ENCODE measurements at regions not wholly inside any gene's neighbourhood (a gene's known extent, or its start where the extent isn't known, plus 50 kb on each side); places are given as distances from the start of the nearest gene placed in this dataset.

- TF ChIP-seq, protein P1, sequence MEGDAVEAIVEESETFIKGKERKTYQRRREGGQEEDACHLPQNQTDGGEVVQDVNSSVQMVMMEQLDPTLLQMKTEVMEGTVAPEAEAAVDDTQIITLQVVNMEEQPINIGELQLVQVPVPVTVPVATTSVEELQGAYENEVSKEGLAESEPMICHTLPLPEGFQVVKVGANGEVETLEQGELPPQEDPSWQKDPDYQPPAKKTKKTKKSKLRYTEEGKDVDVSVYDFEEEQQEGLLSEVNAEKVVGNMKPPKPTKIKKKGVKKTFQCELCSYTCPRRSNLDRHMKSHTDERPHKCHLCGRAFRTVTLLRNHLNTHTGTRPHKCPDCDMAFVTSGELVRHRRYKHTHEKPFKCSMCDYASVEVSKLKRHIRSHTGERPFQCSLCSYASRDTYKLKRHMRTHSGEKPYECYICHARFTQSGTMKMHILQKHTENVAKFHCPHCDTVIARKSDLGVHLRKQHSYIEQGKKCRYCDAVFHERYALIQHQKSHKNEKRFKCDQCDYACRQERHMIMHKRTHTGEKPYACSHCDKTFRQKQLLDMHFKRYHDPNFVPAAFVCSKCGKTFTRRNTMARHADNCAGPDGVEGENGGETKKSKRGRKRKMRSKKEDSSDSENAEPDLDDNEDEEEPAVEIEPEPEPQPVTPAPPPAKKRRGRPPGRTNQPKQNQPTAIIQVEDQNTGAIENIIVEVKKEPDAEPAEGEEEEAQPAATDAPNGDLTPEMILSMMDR (IDR thresholded peaks at IDR 0.05) = no peak
Observed at GRCh38 chr9:29958469-29958868, 2385.2 kb upstream of the C9orf72 start.

DNA sequence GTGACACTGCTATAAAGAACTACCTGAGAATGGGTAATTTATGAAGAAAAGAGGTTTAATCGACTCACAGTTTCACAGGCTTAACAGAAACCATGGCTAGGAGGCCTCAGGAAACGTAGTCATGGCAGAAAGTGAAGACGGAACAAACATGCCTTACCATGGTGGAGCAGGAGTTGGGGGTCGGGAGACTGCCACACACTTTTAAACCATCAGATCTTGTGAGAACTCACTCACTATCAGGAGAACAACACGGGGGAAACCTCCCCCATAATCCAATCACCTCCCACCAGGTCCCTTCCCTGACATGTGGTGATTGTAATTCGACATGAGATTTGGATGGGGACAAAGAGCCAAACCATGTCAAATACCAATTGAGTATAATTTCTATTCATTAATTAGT is 2392.6 kb upstream of the C9orf72 start:
- TF ChIP-seq, protein P1 (IDR thresholded peaks at IDR 0.05) = no peak

GRCh38 chr9:29966247-29966646 is 2393.0 kb upstream of the C9orf72 start:
- TF ChIP-seq, protein P1 (IDR thresholded peaks at IDR 0.05) = no peak

GRCh38 chr9:29968831-29969230 is 2395.6 kb upstream of the C9orf72 start:
- TF ChIP-seq, protein P1 (IDR thresholded peaks at IDR 0.05) = no peak

DNA sequence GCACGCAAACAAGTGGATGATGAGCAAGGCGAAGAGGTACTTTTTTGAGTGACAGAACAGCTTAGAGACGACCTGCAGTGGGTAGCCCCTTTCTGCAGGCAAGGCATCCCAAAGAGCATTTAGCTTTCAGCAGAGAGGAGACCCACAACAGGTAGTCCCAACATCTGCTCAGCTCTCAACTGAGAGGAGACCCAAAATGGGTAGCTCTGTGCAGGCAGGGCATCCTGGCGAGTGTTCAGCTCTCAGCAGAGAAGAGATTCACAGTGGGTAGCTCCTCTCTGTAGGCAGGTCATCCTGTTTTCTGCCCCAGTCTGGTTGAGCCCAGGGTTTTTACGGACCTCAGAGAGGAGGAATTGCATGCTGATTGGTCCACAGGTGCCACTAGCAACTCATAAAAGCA is 2396.1 kb upstream of the C9orf72 start:
- TF ChIP-seq, protein P1 (IDR thresholded peaks at IDR 0.05) = no peak

DNA sequence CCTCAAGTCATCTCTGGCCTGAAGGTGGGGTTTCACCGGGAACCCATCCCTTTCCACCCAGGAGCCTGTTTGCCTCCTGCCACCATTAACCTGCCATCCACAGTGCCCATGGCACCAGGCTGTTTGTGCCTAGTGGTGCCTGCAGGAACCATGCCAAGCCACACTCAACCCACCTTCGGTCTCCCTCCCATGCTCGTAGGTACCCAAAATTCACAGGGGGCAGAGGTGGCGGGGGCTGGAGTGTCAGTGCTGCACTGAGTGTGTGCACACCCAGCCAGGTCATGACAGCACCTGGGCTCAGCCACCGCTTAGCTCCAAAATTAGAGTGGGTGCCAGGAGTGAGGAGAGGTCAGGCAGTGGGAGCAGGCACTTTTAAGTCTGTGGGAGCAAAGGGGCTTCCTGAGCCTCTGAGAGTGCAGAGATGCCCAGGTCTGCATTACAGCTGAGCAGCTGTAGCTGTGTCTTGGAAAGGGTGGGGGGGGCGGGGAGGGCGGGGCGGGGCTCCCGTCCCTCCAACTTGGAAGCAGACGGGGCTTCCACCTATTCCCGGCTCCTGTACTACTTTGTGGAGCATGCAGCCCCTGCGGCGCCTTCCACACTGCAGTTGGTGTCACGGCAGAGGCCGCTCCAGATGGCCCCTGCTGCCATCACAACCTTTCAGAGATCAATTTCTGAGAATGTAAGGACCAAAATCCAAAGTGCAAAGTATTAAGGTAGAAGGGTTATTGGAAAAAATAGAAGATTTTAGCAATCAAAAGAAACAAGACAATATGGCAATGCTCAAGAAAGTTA is 2396.8 kb upstream of the C9orf72 start:
- TF ChIP-seq, protein P1 (IDR thresholded peaks at IDR 0.05) = no peak

DNA sequence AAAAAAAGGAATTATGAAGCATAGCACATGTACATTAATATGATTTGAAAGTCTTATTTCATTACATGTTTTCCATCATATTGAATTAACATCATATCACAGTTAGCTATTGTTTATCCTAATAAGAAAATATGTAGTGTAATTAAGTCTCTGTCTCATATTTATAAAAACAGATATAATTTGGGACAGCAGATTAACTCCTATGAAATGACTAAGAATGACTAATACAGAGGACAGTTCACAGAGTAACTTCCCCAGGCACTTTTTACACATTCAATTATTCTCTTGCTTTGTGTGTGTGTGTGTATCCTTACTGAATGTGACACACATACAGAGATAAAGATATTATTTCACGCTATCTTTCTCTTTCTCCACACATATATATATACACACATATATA is 2400.9 kb upstream of the C9orf72 start:
- TF ChIP-seq, protein P1 (IDR thresholded peaks at IDR 0.05) = no peak
